Gastroesophageal sphincter (tissue), 3 donors: ENCODE measurements at regions not wholly inside any gene's neighbourhood (a gene's known extent, or its start where the extent isn't known, plus 50 kb on each side); places are given as distances from the start of the nearest gene placed in this dataset.

Experiments
- POLR2A ChIP-seq, 2 donors: fragments of 450-650 bp; IDR thresholded peaks; one replicate each; pipeline ENCODE4 v1.6.1; 2017; ENCODE audit warnings: antibody characterized with exemption in 2 of 2, mild to moderate bottlenecking in 2 of 2, moderate library complexity in 1 of 2
- POLR2AphosphoS5 ChIP-seq: sonication (generic); formaldehyde crosslinking; IDR thresholded peaks from one replicate; pipeline ENCODE4 v1.6.1; 2017; ENCODE audit warnings: antibody characterized with exemption
- TF ChIP-seq, protein P1 (sequence below), 4 experiments: fragments of 200-600 bp in 2 of 4; fragments of 450-650 bp in 2 of 4; sonication (generic) in 1 of 4; IDR thresholded peaks; one replicate each; pipeline ENCODE4 v1.5.1; 2017 to 2019; ENCODE audit warnings: antibody characterized with exemption in 4 of 4, mild to moderate bottlenecking in 2 of 4, moderate library complexity in 2 of 4

DNA sequence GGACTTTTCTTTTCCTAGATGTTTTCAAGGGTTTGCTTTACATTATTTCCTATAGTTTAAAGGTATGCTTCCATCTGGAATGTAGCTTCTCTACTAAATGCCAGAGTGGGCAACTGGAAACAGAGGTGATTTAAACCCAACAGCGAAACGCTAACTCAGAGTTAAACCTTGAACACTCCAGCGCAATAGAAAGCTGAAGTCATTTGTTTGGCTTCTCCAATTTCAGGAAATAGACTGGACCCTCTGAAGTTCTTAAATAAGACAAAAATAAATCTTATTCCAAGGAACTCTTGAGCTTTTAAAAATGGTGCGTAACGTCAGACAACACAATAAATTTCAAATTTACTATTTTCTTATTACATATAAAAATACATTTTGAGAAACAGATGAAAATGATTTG is 1560.0 kb upstream of the TENM3 start:
- TF ChIP-seq POLR2A (IDR thresholded peaks at IDR 0.05) (no peak), POLR2AphosphoS5 (no peak)
- TF ChIP-seq, protein P1, sequence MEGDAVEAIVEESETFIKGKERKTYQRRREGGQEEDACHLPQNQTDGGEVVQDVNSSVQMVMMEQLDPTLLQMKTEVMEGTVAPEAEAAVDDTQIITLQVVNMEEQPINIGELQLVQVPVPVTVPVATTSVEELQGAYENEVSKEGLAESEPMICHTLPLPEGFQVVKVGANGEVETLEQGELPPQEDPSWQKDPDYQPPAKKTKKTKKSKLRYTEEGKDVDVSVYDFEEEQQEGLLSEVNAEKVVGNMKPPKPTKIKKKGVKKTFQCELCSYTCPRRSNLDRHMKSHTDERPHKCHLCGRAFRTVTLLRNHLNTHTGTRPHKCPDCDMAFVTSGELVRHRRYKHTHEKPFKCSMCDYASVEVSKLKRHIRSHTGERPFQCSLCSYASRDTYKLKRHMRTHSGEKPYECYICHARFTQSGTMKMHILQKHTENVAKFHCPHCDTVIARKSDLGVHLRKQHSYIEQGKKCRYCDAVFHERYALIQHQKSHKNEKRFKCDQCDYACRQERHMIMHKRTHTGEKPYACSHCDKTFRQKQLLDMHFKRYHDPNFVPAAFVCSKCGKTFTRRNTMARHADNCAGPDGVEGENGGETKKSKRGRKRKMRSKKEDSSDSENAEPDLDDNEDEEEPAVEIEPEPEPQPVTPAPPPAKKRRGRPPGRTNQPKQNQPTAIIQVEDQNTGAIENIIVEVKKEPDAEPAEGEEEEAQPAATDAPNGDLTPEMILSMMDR (IDR thresholded peaks at IDR 0.05): no peak
